Prostate gland (tissue), 2 donors: ENCODE measurements at regions not wholly inside any gene's neighbourhood (a gene's known extent, or its start where the extent isn't known, plus 50 kb on each side); places are given as distances from the start of the nearest gene placed in this dataset.

Experiments
- POLR2A ChIP-seq: fragments of 450-650 bp; IDR thresholded peaks from one replicate; pipeline ENCODE4 v1.6.1; 2016; ENCODE audit warnings: antibody characterized with exemption, mild to moderate bottlenecking
- POLR2AphosphoS5 ChIP-seq: sonication (generic); formaldehyde crosslinking; IDR thresholded peaks from one replicate; pipeline ENCODE4 v1.6.1; 2017; ENCODE audit warnings: antibody characterized with exemption
- TF ChIP-seq, protein P1 (sequence below), 4 experiments: fragments of 200-600 bp in 2 of 4; fragments of 450-650 bp in 2 of 4; sonication (generic) in 2 of 4; IDR thresholded peaks; 1 replicate in 3 of 4; 2 replicates in 1 of 4; pipeline ENCODE4 v1.5.1; 2016 to 2019; ENCODE audit warnings: antibody characterized with exemption in 4 of 4, mild to moderate bottlenecking in 2 of 4, moderate library complexity in 2 of 4

GRCh38 chr4:119725688-119726330 lies 97.2 kb upstream of the PDE5A start:
- TF ChIP-seq, protein P1, sequence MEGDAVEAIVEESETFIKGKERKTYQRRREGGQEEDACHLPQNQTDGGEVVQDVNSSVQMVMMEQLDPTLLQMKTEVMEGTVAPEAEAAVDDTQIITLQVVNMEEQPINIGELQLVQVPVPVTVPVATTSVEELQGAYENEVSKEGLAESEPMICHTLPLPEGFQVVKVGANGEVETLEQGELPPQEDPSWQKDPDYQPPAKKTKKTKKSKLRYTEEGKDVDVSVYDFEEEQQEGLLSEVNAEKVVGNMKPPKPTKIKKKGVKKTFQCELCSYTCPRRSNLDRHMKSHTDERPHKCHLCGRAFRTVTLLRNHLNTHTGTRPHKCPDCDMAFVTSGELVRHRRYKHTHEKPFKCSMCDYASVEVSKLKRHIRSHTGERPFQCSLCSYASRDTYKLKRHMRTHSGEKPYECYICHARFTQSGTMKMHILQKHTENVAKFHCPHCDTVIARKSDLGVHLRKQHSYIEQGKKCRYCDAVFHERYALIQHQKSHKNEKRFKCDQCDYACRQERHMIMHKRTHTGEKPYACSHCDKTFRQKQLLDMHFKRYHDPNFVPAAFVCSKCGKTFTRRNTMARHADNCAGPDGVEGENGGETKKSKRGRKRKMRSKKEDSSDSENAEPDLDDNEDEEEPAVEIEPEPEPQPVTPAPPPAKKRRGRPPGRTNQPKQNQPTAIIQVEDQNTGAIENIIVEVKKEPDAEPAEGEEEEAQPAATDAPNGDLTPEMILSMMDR (IDR thresholded peaks at IDR 0.05) = no peak
- no peak for TF ChIP-seq POLR2A
- no peak for TF ChIP-seq POLR2AphosphoS5
